Activated naive CD8-positive, alpha-beta T cell (primary cell): ENCODE measurements at regions not wholly inside any gene's neighbourhood (a gene's known extent, or its start where the extent isn't known, plus 50 kb on each side); places are given as distances from the start of the nearest gene placed in this dataset.

ENCODE experiments used
- H3K27ac Mint-ChIP-seq: one replicate; pipeline ENCODE4 v1.8.0; 2021; ENCODE audit warnings: mixed read lengths
- H3K27me3 Mint-ChIP-seq: one replicate; pipeline ENCODE4 v1.8.0; 2021; ENCODE audit warnings: mixed read lengths
- H3K36me3 Mint-ChIP-seq: one replicate; pipeline ENCODE4 v1.8.0; 2021; ENCODE audit warnings: mixed read lengths
- H3K4me1 Mint-ChIP-seq: one replicate; pipeline ENCODE4 v1.8.0; 2021; ENCODE audit warnings: low read depth, mixed read lengths
- H3K4me3 Mint-ChIP-seq: one replicate; pipeline ENCODE4 v1.8.0; 2021; ENCODE audit warnings: mild to moderate bottlenecking, mixed read lengths
- H3K9me3 Mint-ChIP-seq: one replicate; pipeline ENCODE4 v1.8.0; 2021; ENCODE audit warnings: low read depth, mixed read lengths

- no peaks in the 10 kb centered on the region for H3K36me3 Mint-ChIP-seq
- no peaks in the 10 kb centered on the region for H3K4me1 Mint-ChIP-seq
- H3K27ac Mint-ChIP-seq = no peak overlapping the region
- no peaks in the 10 kb centered on the region for H3K27me3 Mint-ChIP-seq
- H3K9me3 Mint-ChIP-seq = no peaks in the 10 kb centered on the region
- no peak overlapping the region for H3K4me3 Mint-ChIP-seq
These were observed 53.1 kb upstream of the GALNT5 start for GRCh38 chr2:157204401-157204800.

DNA sequence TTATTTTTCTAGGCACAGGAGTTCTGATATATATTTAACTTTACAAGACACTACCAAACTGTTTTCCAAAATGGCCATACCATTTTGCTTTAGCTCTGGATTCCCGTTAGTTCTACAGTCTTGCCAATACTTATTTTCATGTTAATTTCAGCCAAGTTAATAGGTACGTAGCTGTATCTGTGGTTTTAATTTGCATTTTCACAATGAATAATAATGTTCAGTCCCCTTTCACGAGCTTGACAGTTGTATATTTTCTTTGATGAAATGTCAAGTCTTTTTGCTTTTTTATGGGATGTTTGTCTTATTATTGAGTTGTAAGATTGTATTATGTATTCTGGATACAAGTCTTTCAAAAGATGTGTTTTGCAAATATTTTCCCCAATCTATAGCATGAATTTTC, 50.6 kb upstream of the GALNT5 start:
- no peak overlapping the region for H3K4me3 Mint-ChIP-seq
- no peak overlapping the region for H3K27ac Mint-ChIP-seq
- no peaks in the 10 kb centered on the region for H3K9me3 Mint-ChIP-seq
- H3K4me1 Mint-ChIP-seq = no peaks in the 10 kb centered on the region
- H3K27me3 Mint-ChIP-seq = peaks cover 5% of the 10 kb centered on the region
- H3K36me3 Mint-ChIP-seq = no peaks in the 10 kb centered on the region
